Neural progenitor cell (in vitro differentiated cells): ENCODE measurements at regions not wholly inside any gene's neighbourhood (a gene's known extent, or its start where the extent isn't known, plus 50 kb on each side); places are given as distances from the start of the nearest gene placed in this dataset.

Experiments
- EZH2 ChIP-seq: fragments of 200-600 bp; sonication (generic); IDR thresholded peaks from 2 replicates; pipeline ENCODE4 v1.6.1; 2017; ENCODE audit warnings: antibody characterized with exemption, mild to moderate bottlenecking, moderate library complexity
- TF ChIP-seq, protein P1 (sequence below): fragments of 200-600 bp; sonication (generic); IDR thresholded peaks from 2 replicates; pipeline ENCODE4 v1.5.1; 2017; ENCODE audit warnings: antibody characterized with exemption, mild to moderate bottlenecking

DNA sequence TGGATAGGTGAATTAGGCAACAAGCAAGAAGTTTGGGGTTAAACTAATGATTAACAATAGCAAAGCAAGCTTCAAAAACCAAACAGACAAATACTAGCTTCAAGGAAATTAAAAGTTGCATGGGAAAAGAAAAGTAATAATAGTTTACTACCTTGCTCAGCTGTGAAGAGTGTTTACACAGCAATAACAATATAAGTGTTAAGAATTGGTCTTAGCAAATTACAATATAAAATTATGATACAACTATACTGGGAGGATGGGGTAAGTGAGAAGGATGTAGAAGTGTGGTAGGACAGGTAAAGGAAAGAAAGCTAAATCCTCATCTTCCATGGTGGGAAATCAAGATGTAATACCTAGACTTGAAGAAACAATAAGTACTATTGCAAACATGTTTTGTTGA lies 137.7 kb upstream of the MAFB start:
- TF ChIP-seq, protein P1, sequence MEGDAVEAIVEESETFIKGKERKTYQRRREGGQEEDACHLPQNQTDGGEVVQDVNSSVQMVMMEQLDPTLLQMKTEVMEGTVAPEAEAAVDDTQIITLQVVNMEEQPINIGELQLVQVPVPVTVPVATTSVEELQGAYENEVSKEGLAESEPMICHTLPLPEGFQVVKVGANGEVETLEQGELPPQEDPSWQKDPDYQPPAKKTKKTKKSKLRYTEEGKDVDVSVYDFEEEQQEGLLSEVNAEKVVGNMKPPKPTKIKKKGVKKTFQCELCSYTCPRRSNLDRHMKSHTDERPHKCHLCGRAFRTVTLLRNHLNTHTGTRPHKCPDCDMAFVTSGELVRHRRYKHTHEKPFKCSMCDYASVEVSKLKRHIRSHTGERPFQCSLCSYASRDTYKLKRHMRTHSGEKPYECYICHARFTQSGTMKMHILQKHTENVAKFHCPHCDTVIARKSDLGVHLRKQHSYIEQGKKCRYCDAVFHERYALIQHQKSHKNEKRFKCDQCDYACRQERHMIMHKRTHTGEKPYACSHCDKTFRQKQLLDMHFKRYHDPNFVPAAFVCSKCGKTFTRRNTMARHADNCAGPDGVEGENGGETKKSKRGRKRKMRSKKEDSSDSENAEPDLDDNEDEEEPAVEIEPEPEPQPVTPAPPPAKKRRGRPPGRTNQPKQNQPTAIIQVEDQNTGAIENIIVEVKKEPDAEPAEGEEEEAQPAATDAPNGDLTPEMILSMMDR, result no peak
- TF ChIP-seq EZH2, result no peak
